ENCODE measurements at regions not wholly inside any gene's neighbourhood (a gene's known extent, or its start where the extent isn't known, plus 50 kb on each side); places are given as distances from the start of the nearest gene placed in this dataset.

- 88% methylated on average over 20 of the region's 26 CpGs for WGBS (ENCODE audit: insufficient coverage)
- ChIA-PET CTCF (no interaction called here), POLR2A (no interaction called here)
Observed at GRCh38 chr7:1314908-1315450, 82.3 kb downstream of the UNCX start.

GRCh38 chr7:1316086-1316485 lies 83.4 kb downstream of the UNCX start:
- peaks cover 0 to 5% (median 0%) of the 10 kb centered on the region in 5 experiments for H3K27me3 ChIP-seq (replicated peaks in 2 of 5; ENCODE audit: control insufficient read depth in 4 of 5, insufficient read depth in 5 of 5, low read length in 4 of 5)
- no peak for DNase-seq
- peaks cover 0 to 5% (median 0%) of the 10 kb centered on the region in 5 experiments for H3K9me3 ChIP-seq (ENCODE audit: control extremely low read depth in 1 of 5, control insufficient read depth in 4 of 5, insufficient read depth in 2 of 5, low read depth in 1 of 5, low read length in 4 of 5)
- no peak overlapping the region for H3K27ac ChIP-seq (ENCODE audit: insufficient read depth in 1 of 2, low read depth in 1 of 2, low read length in 2 of 2, poor library complexity in 1 of 2, severe bottlenecking in 2 of 2)
- H3K4me1 ChIP-seq (ENCODE audit: control extremely low read depth in 1 of 4, control insufficient read depth in 4 of 4, insufficient read depth in 4 of 4, low read length in 3 of 4): no peaks in the 10 kb centered on the region
- H3K4me3 ChIP-seq (ENCODE audit: control insufficient read depth in 1 of 7, extremely low read depth in 1 of 7, insufficient read depth in 4 of 7, low read depth in 2 of 7, low read length in 6 of 7): no peak overlapping the region
- ChIA-PET POLR2A (no interaction called here), CTCF (no interaction called here)
- 75% methylated on average over 4 of the region's 10 CpGs for WGBS (ENCODE audit: insufficient coverage)
- H3K36me3 ChIP-seq (ENCODE audit: control insufficient read depth in 4 of 4, insufficient read depth in 4 of 4, low read length in 3 of 4): no peaks in the 10 kb centered on the region

More at GRCh38 chr7:1314908-1315450, 82.3 kb downstream of the UNCX start:
- no peak for DNase-seq
- H3K4me3 ChIP-seq (ENCODE audit: control insufficient read depth in 1 of 7, extremely low read depth in 1 of 7, insufficient read depth in 4 of 7, low read depth in 2 of 7, low read length in 6 of 7): no peak overlapping the region
- peaks cover 0 to 2% (median 0%) of the 10 kb centered on the region in 5 experiments for H3K27me3 ChIP-seq (replicated peaks in 2 of 5; ENCODE audit: control insufficient read depth in 4 of 5, insufficient read depth in 5 of 5, low read length in 4 of 5)
- H3K27ac ChIP-seq (ENCODE audit: insufficient read depth in 1 of 2, low read depth in 1 of 2, low read length in 2 of 2, poor library complexity in 1 of 2, severe bottlenecking in 2 of 2): no peak overlapping the region
- H3K9me3 ChIP-seq (ENCODE audit: control extremely low read depth in 1 of 5, control insufficient read depth in 4 of 5, insufficient read depth in 2 of 5, low read depth in 1 of 5, low read length in 4 of 5): peaks cover 0 to 5% (median 0%) of the 10 kb centered on the region in 5 experiments
- no peaks in the 10 kb centered on the region for H3K4me1 ChIP-seq (ENCODE audit: control extremely low read depth in 1 of 4, control insufficient read depth in 4 of 4, insufficient read depth in 4 of 4, low read length in 3 of 4)
- H3K36me3 ChIP-seq (ENCODE audit: control insufficient read depth in 4 of 4, insufficient read depth in 4 of 4, low read length in 3 of 4): no peaks in the 10 kb centered on the region

GRCh38 chr7:1317646-1318045 lies 85.0 kb downstream of the UNCX start:
- CTCF ChIA-PET: no interaction called here
- Histone ChIP-seq H3K4me3 (ENCODE audit: control insufficient read depth in 1 of 7, extremely low read depth in 1 of 7, insufficient read depth in 4 of 7, low read depth in 2 of 7, low read length in 6 of 7) (no peak overlapping the region), H3K27ac (ENCODE audit: insufficient read depth in 1 of 2, low read depth in 1 of 2, low read length in 2 of 2, poor library complexity in 1 of 2, severe bottlenecking in 2 of 2) (no peak overlapping the region), H3K4me1 (ENCODE audit: control extremely low read depth in 1 of 4, control insufficient read depth in 4 of 4, insufficient read depth in 4 of 4, low read length in 3 of 4) (no peaks in the 10 kb centered on the region), H3K9me3 (ENCODE audit: control extremely low read depth in 1 of 5, control insufficient read depth in 4 of 5, insufficient read depth in 2 of 5, low read depth in 1 of 5, low read length in 4 of 5) (peaks cover 0 to under 1% (median 0%) of the 10 kb centered on the region in 5 experiments), H3K27me3 (replicated peaks in 2 of 5; ENCODE audit: control insufficient read depth in 4 of 5, insufficient read depth in 5 of 5, low read length in 4 of 5) (peaks cover 0 to 19% (median 2%) of the 10 kb centered on the region in 5 experiments), H3K36me3 (ENCODE audit: control insufficient read depth in 4 of 4, insufficient read depth in 4 of 4, low read length in 3 of 4) (no peaks in the 10 kb centered on the region)
- WGBS (ENCODE audit: insufficient coverage): 92% methylated on average over 14 of the region's 15 CpGs
- POLR2A ChIA-PET: no interaction called here
- no peak for DNase-seq

GRCh38 chr7:1318051-1318450 lies 85.4 kb downstream of the UNCX start:
- CTCF ChIA-PET: no interaction called here
- Histone ChIP-seq H3K27ac (ENCODE audit: insufficient read depth in 1 of 2, low read depth in 1 of 2, low read length in 2 of 2, poor library complexity in 1 of 2, severe bottlenecking in 2 of 2) (no peak overlapping the region), H3K9me3 (ENCODE audit: control extremely low read depth in 1 of 5, control insufficient read depth in 4 of 5, insufficient read depth in 2 of 5, low read depth in 1 of 5, low read length in 4 of 5) (no peaks in the 10 kb centered on the region), H3K27me3 (replicated peaks in 2 of 5; ENCODE audit: control insufficient read depth in 4 of 5, insufficient read depth in 5 of 5, low read length in 4 of 5) (peaks cover 0 to 23% (median 5%) of the 10 kb centered on the region in 5 experiments), H3K4me3 (ENCODE audit: control insufficient read depth in 1 of 7, extremely low read depth in 1 of 7, insufficient read depth in 4 of 7, low read depth in 2 of 7, low read length in 6 of 7) (no peak overlapping the region), H3K36me3 (ENCODE audit: control insufficient read depth in 4 of 4, insufficient read depth in 4 of 4, low read length in 3 of 4) (no peaks in the 10 kb centered on the region), H3K4me1 (ENCODE audit: control extremely low read depth in 1 of 4, control insufficient read depth in 4 of 4, insufficient read depth in 4 of 4, low read length in 3 of 4) (no peaks in the 10 kb centered on the region)
- POLR2A ChIA-PET: no interaction called here
- 91% methylated on average over 16 of the region's 16 CpGs for WGBS (ENCODE audit: insufficient coverage)
- no peak for DNase-seq

- Histone ChIP-seq H3K27ac (ENCODE audit: insufficient read depth in 1 of 2, low read depth in 1 of 2, low read length in 2 of 2, poor library complexity in 1 of 2, severe bottlenecking in 2 of 2) (no peak overlapping the region), H3K9me3 (ENCODE audit: control extremely low read depth in 1 of 5, control insufficient read depth in 4 of 5, insufficient read depth in 2 of 5, low read depth in 1 of 5, low read length in 4 of 5) (no peaks in the 10 kb centered on the region), H3K27me3 (replicated peaks in 2 of 5; ENCODE audit: control insufficient read depth in 4 of 5, insufficient read depth in 5 of 5, low read length in 4 of 5) (peaks cover 0 to 29% (median 5%) of the 10 kb centered on the region in 5 experiments), H3K4me3 (ENCODE audit: control insufficient read depth in 1 of 7, extremely low read depth in 1 of 7, insufficient read depth in 4 of 7, low read depth in 2 of 7, low read length in 6 of 7) (no peak overlapping the region), H3K36me3 (ENCODE audit: control insufficient read depth in 4 of 4, insufficient read depth in 4 of 4, low read length in 3 of 4) (no peaks in the 10 kb centered on the region), H3K4me1 (ENCODE audit: control extremely low read depth in 1 of 4, control insufficient read depth in 4 of 4, insufficient read depth in 4 of 4, low read length in 3 of 4) (no peaks in the 10 kb centered on the region)
- CTCF ChIA-PET: no interaction called here
- WGBS (ENCODE audit: insufficient coverage): 92% methylated on average over 15 of the region's 18 CpGs
- POLR2A ChIA-PET: no interaction called here
- no peak for DNase-seq
Observed at GRCh38 chr7:1318661-1319060, 86.0 kb downstream of the UNCX start.

GRCh38 chr7:1320616-1321240 lies 88.1 kb downstream of the UNCX start:
- Histone ChIP-seq H3K36me3 (ENCODE audit: control insufficient read depth in 4 of 4, insufficient read depth in 4 of 4, low read length in 3 of 4) (no peaks in the 10 kb centered on the region), H3K27me3 (replicated peaks in 2 of 5; ENCODE audit: control insufficient read depth in 4 of 5, insufficient read depth in 5 of 5, low read length in 4 of 5) (peaks cover 0 to 49% (median 8%) of the 10 kb centered on the region in 5 experiments), H3K4me1 (ENCODE audit: control extremely low read depth in 1 of 4, control insufficient read depth in 4 of 4, insufficient read depth in 4 of 4, low read length in 3 of 4) (no peaks in the 10 kb centered on the region), H3K27ac (ENCODE audit: insufficient read depth in 1 of 2, low read depth in 1 of 2, low read length in 2 of 2, poor library complexity in 1 of 2, severe bottlenecking in 2 of 2) (no peak overlapping the region), H3K4me3 (ENCODE audit: control insufficient read depth in 1 of 7, extremely low read depth in 1 of 7, insufficient read depth in 4 of 7, low read depth in 2 of 7, low read length in 6 of 7) (no peak overlapping the region), H3K9me3 (ENCODE audit: control extremely low read depth in 1 of 5, control insufficient read depth in 4 of 5, insufficient read depth in 2 of 5, low read depth in 1 of 5, low read length in 4 of 5) (no peaks in the 10 kb centered on the region)
- 91% methylated on average over 15 of the region's 17 CpGs for WGBS (ENCODE audit: insufficient coverage)
- CTCF ChIA-PET: no interaction called here
- POLR2A ChIA-PET: no interaction called here
- DNase-seq: no peak

GRCh38 chr7:1321411-1322239 lies 89.0 kb downstream of the UNCX start:
- no peaks in the 10 kb centered on the region for H3K9me3 ChIP-seq (ENCODE audit: control extremely low read depth in 1 of 5, control insufficient read depth in 4 of 5, insufficient read depth in 2 of 5, low read depth in 1 of 5, low read length in 4 of 5)
- ChIA-PET POLR2A (no interaction called here), CTCF (no interaction called here)
- no peak for DNase-seq
- H3K27ac ChIP-seq (ENCODE audit: insufficient read depth in 1 of 2, low read depth in 1 of 2, low read length in 2 of 2, poor library complexity in 1 of 2, severe bottlenecking in 2 of 2): no peak overlapping the region
- H3K27me3 ChIP-seq (replicated peaks in 2 of 5; ENCODE audit: control insufficient read depth in 4 of 5, insufficient read depth in 5 of 5, low read length in 4 of 5): peaks cover 0 to 54% (median 8%) of the 10 kb centered on the region in 5 experiments
- H3K4me3 ChIP-seq (ENCODE audit: control insufficient read depth in 1 of 7, extremely low read depth in 1 of 7, insufficient read depth in 4 of 7, low read depth in 2 of 7, low read length in 6 of 7): no peak overlapping the region
- no peaks in the 10 kb centered on the region for H3K4me1 ChIP-seq (ENCODE audit: control extremely low read depth in 1 of 4, control insufficient read depth in 4 of 4, insufficient read depth in 4 of 4, low read length in 3 of 4)
- 81% methylated on average over 36 of the region's 39 CpGs for WGBS (ENCODE audit: insufficient coverage)
- H3K36me3 ChIP-seq (ENCODE audit: control insufficient read depth in 4 of 4, insufficient read depth in 4 of 4, low read length in 3 of 4): no peaks in the 10 kb centered on the region

Data from common myeloid progenitor, CD34-positive (primary cell).